ENCODE measurements at regions not wholly inside any gene's neighbourhood (a gene's known extent, or its start where the extent isn't known, plus 50 kb on each side); places are given as distances from the start of the nearest gene placed in this dataset.
"Not testable (repeated sequence)": the region's sequence is repeated elsewhere in the genome, so short reads cannot be mapped to it uniquely, and the experiment has no call there.

DNA sequence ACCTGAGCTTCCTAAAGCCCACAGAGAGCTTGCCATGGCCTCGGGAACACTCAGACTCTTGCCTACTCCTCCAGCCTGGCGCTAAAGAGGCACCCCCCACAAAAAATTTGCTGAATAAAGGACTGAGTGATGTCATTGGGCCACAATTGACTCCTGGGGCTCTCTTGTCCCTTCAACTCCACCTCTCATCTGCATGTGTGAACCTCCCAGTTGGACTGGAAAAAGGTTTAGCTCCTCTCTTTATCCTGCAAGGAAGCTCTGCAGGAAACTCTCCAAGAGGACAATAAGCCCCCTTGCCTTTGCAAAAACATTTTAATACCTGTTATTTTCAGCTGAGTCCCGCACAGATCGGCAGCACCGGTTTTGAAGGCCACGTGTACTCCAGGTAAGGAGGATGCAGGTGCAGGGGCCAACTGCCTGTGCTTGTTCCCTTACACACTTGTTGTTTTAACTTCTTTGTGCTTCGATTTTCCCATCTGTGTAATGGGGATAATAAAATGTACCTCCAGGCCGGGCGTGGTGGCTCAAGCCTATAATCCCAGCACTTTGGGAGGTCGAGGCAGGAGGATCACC is 107.3 kb downstream of the TFAP2C start:
- RAD21 ChIA-PET (ENCODE audit: low non-redundant PET in 1 of 2, low total read pairs in 2 of 2, uncharacterized antibody in 2 of 2, unreplicated experiment in 2 of 2) = no interaction called here
- TF ChIP-seq JUND (IDR thresholded peaks at IDR 0.05) (no peak), CBX3 (IDR thresholded peaks at IDR 0.05; ENCODE audit: low read depth) (no peak), EZH2phosphoT487 (IDR thresholded peaks at IDR 0.05; ENCODE audit: borderline replicate concordance) (no peak), ELF1 (IDR thresholded peaks at IDR 0.05; ENCODE audit: borderline replicate concordance, low read depth) (no peak), RAD21 (IDR thresholded peaks at IDR 0.05; ENCODE audit: low read depth) (no peak), SRF (IDR thresholded peaks at IDR 0.05; ENCODE audit: low read depth) (no peak), MAX (IDR thresholded peaks at IDR 0.05) (no peak), EZH2 (IDR thresholded peaks at IDR 0.05) (no peak), TCF7L2 (IDR thresholded peaks at IDR 0.05; ENCODE audit: borderline replicate concordance, extremely low read depth, insufficient read depth, insufficient read length) (no peak), CEBPB (IDR thresholded peaks at IDR 0.05; ENCODE audit: low read depth) (no peak), POLR2A (IDR thresholded peaks at IDR 0.05; ENCODE audit: borderline replicate concordance, extremely low read depth, insufficient read depth, insufficient read length) (no peak)
- TF ChIP-seq, protein P1, sequence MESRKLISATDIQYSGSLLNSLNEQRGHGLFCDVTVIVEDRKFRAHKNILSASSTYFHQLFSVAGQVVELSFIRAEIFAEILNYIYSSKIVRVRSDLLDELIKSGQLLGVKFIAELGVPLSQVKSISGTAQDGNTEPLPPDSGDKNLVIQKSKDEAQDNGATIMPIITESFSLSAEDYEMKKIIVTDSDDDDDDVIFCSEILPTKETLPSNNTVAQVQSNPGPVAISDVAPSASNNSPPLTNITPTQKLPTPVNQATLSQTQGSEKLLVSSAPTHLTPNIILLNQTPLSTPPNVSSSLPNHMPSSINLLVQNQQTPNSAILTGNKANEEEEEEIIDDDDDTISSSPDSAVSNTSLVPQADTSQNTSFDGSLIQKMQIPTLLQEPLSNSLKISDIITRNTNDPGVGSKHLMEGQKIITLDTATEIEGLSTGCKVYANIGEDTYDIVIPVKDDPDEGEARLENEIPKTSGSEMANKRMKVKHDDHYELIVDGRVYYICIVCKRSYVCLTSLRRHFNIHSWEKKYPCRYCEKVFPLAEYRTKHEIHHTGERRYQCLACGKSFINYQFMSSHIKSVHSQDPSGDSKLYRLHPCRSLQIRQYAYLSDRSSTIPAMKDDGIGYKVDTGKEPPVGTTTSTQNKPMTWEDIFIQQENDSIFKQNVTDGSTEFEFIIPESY (IDR thresholded peaks at IDR 0.05; ENCODE audit: extremely low read depth, insufficient replicate concordance, low read length) = no peak
- Histone ChIP-seq H3K9me3 (ENCODE audit: control insufficient read depth in 1 of 2, insufficient read depth in 1 of 2, low read depth in 1 of 2, low read length in 2 of 2) (no peaks in the 10 kb centered on the region), H3K27ac (ENCODE audit: low read depth, low read length) (no peak overlapping the region), H3K27me3 (ENCODE audit: insufficient read depth, low read length) (no peaks in the 10 kb centered on the region), H3K9me2 (ENCODE audit: insufficient read depth) (no peaks in the 10 kb centered on the region), H3K9ac (ENCODE audit: low read length) (no peak overlapping the region), H3K4me3 (replicated peaks in 1 of 2; ENCODE audit: low read depth in 1 of 2, low read length in 2 of 2) (no peak overlapping the region), H3K36me3 (ENCODE audit: control insufficient read depth in 1 of 2, insufficient read depth in 2 of 2, low read length in 2 of 2) (no peaks in the 10 kb centered on the region), H3K4me2 (ENCODE audit: low read length) (no peak overlapping the region), H4K20me1 (ENCODE audit: insufficient read depth) (no peaks in the 10 kb centered on the region), H2AFZ (ENCODE audit: low read depth, low read length, poor library complexity, severe bottlenecking) (no peak overlapping the region), H3K4me1 (ENCODE audit: control insufficient read depth in 1 of 2, insufficient read depth in 2 of 2, low read length in 2 of 2) (no peaks in the 10 kb centered on the region; a peak in 1 of 4 replicates), H3K79me2 (ENCODE audit: insufficient read depth, low read length) (no peaks in the 10 kb centered on the region)
- CTCF ChIA-PET = no interaction called here
- intact Hi-C loops (cut with micrococcal nuclease) = no loop called here
- no peak for DNase-seq (ENCODE audit: low read depth, low spot score)
- ATAC-seq = no peak
- no TSS peak for BruUV-seq (replicated peaks)
- POLR2A ChIA-PET = no interaction called here

- H3K4me3 ChIP-seq (replicated peaks in 1 of 2; ENCODE audit: low read depth in 1 of 2, low read length in 2 of 2); H3K79me2 ChIP-seq (ENCODE audit: insufficient read depth, low read length); H3K4me1 ChIP-seq (ENCODE audit: control insufficient read depth in 1 of 2, insufficient read depth in 2 of 2, low read length in 2 of 2); POLR2A ChIA-PET; H3K9me3 ChIP-seq (ENCODE audit: control insufficient read depth in 1 of 2, insufficient read depth in 1 of 2, low read depth in 1 of 2, low read length in 2 of 2); H3K9me2 ChIP-seq (ENCODE audit: insufficient read depth); intact Hi-C loops (cut with micrococcal nuclease); ATAC-seq; H2AFZ ChIP-seq (ENCODE audit: low read depth, low read length, poor library complexity, severe bottlenecking); DNase-seq (ENCODE audit: low read depth, low spot score); H3K4me2 ChIP-seq (ENCODE audit: low read length); CTCF ChIA-PET; RAD21 ChIA-PET (ENCODE audit: low non-redundant PET in 1 of 2, low total read pairs in 2 of 2, uncharacterized antibody in 2 of 2, unreplicated experiment in 2 of 2); H3K9ac ChIP-seq (ENCODE audit: low read length); H3K36me3 ChIP-seq (ENCODE audit: control insufficient read depth in 1 of 2, insufficient read depth in 2 of 2, low read length in 2 of 2); H4K20me1 ChIP-seq (ENCODE audit: insufficient read depth); BruUV-seq (replicated peaks); H3K27me3 ChIP-seq (ENCODE audit: insufficient read depth, low read length); H3K27ac ChIP-seq (ENCODE audit: low read depth, low read length): not testable (repeated sequence)
These were observed 115.3 kb downstream of the TFAP2C start for GRCh38 chr20:56744325-56744821.
